ENCODE measurements at regions not wholly inside any gene's neighbourhood (a gene's known extent, or its start where the extent isn't known, plus 50 kb on each side); places are given as distances from the start of the nearest gene placed in this dataset.

DNA sequence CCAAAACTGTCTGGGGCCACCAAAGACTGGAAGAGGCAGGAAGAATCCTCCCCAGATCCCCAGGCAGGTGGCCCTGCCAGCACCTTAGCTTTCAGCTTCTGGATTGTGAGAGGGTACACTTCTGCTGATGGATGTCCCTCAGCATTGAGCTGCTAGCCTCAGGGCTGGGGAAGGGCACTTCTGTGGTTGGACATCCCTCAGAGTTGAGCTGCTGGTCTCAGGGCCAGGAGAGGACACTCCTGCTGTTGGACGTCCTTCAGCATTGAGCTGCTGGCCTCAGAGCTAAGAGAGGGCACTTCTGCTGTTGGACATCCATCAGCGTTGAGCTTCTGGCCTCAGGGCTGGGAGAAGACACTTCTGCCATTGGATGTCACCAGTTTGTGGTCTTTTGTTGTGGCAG is 83.8 kb upstream of the FCN1 start:
- Mint-ChIP-seq H3K4me1 (ENCODE audit: unreplicated experiment) (no peaks in the 10 kb centered on the region), H3K9me3 (ENCODE audit: unreplicated experiment) (peaks cover 36% of the 10 kb centered on the region), H3K36me3 (ENCODE audit: unreplicated experiment) (no peaks in the 10 kb centered on the region), H3K27ac (ENCODE audit: unreplicated experiment) (no peak overlapping the region), H3K27me3 (ENCODE audit: unreplicated experiment) (no peaks in the 10 kb centered on the region), H3K4me3 (ENCODE audit: unreplicated experiment) (no peak overlapping the region)
- no peak for DNase-seq (ENCODE audit: extremely low spot score, unreplicated experiment)
- TF ChIP-seq, protein P1, sequence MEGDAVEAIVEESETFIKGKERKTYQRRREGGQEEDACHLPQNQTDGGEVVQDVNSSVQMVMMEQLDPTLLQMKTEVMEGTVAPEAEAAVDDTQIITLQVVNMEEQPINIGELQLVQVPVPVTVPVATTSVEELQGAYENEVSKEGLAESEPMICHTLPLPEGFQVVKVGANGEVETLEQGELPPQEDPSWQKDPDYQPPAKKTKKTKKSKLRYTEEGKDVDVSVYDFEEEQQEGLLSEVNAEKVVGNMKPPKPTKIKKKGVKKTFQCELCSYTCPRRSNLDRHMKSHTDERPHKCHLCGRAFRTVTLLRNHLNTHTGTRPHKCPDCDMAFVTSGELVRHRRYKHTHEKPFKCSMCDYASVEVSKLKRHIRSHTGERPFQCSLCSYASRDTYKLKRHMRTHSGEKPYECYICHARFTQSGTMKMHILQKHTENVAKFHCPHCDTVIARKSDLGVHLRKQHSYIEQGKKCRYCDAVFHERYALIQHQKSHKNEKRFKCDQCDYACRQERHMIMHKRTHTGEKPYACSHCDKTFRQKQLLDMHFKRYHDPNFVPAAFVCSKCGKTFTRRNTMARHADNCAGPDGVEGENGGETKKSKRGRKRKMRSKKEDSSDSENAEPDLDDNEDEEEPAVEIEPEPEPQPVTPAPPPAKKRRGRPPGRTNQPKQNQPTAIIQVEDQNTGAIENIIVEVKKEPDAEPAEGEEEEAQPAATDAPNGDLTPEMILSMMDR (IDR thresholded peaks at IDR 0.05), result no peak

DNA sequence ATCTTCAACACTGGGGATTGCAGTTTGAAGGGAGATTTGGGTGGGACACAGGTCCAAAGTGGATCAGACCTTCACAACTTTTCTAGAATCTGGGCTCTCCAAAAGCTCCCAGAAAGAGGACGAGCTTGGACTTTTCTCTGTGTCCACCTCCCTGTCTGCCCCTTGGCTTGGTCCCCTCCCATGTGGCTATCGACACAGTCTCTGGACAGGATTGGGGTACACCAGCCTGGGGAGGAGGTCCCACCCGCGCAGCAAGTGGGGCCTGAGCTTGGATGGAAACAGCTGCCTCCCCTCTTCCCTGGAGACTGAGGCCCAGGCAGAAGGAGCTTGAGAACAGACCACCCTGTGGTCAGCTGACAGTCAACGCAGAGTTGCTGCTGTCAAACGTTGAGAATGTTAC is 84.6 kb upstream of the FCN1 start:
- no peaks in the 10 kb centered on the region for H3K4me1 Mint-ChIP-seq (ENCODE audit: unreplicated experiment)
- H3K27ac Mint-ChIP-seq (ENCODE audit: unreplicated experiment), result no peak overlapping the region
- peaks cover 32% of the 10 kb centered on the region for H3K9me3 Mint-ChIP-seq (ENCODE audit: unreplicated experiment)
- no peaks in the 10 kb centered on the region for H3K27me3 Mint-ChIP-seq (ENCODE audit: unreplicated experiment)
- H3K36me3 Mint-ChIP-seq (ENCODE audit: unreplicated experiment), result no peaks in the 10 kb centered on the region
- H3K4me3 Mint-ChIP-seq (ENCODE audit: unreplicated experiment), result no peak overlapping the region
- no peak for DNase-seq (ENCODE audit: extremely low spot score, unreplicated experiment)
- TF ChIP-seq, protein P1 (IDR thresholded peaks at IDR 0.05), result no peak

DNA sequence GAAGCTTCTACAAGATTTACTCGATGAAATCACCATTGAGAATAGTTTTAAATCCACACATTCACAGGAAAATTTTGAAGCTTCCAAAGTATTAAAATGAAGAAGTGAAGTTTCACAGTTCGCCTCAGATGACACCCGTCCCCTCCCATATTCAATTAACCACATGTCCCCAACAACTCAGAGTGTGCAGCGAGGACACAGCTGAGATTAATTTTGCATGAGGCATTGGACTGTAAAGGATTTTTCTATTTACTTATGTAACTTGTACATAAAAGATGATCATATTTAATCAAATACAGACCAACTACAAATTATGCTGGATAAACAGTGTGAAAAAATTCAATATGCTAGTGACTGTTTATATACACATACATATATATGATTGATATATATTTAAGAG is 84.7 kb upstream of the OLFM1 start:
- Mint-ChIP-seq H3K27ac (ENCODE audit: unreplicated experiment) (no peak overlapping the region), H3K4me3 (ENCODE audit: unreplicated experiment) (no peak overlapping the region), H3K4me1 (ENCODE audit: unreplicated experiment) (no peaks in the 10 kb centered on the region), H3K36me3 (ENCODE audit: unreplicated experiment) (no peaks in the 10 kb centered on the region), H3K27me3 (ENCODE audit: unreplicated experiment) (no peaks in the 10 kb centered on the region), H3K9me3 (ENCODE audit: unreplicated experiment) (peaks cover 32% of the 10 kb centered on the region)
- TF ChIP-seq, protein P1 (IDR thresholded peaks at IDR 0.05), result no peak
- DNase-seq (ENCODE audit: extremely low spot score, unreplicated experiment), result no peak

DNA sequence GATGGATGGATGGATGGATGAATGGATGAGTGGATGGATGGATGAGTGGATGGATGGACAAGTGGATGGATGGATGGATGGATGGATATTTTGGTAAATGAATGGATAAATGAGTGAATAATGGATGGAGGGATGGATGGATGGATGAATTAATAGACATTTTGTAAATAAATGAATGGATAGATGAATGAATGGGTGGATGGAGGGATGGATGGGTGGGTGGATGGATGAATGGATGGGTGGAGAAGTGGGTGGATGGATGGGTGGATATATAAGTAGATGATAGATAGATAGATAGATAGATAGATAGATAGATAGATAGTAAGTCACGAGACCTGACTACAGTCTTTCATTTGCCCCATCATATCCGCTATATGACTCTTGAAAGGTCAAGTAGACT is 82.7 kb upstream of the OLFM1 start:
- Mint-ChIP-seq H3K4me3 (ENCODE audit: unreplicated experiment) (no peak overlapping the region), H3K27ac (ENCODE audit: unreplicated experiment) (no peak overlapping the region), H3K36me3 (ENCODE audit: unreplicated experiment) (no peaks in the 10 kb centered on the region), H3K4me1 (ENCODE audit: unreplicated experiment) (no peaks in the 10 kb centered on the region), H3K27me3 (ENCODE audit: unreplicated experiment) (no peaks in the 10 kb centered on the region), H3K9me3 (ENCODE audit: unreplicated experiment) (peaks cover 20% of the 10 kb centered on the region)
- TF ChIP-seq, protein P1 (IDR thresholded peaks at IDR 0.05), result no peak
- no peak for DNase-seq (ENCODE audit: extremely low spot score, unreplicated experiment)

DNA sequence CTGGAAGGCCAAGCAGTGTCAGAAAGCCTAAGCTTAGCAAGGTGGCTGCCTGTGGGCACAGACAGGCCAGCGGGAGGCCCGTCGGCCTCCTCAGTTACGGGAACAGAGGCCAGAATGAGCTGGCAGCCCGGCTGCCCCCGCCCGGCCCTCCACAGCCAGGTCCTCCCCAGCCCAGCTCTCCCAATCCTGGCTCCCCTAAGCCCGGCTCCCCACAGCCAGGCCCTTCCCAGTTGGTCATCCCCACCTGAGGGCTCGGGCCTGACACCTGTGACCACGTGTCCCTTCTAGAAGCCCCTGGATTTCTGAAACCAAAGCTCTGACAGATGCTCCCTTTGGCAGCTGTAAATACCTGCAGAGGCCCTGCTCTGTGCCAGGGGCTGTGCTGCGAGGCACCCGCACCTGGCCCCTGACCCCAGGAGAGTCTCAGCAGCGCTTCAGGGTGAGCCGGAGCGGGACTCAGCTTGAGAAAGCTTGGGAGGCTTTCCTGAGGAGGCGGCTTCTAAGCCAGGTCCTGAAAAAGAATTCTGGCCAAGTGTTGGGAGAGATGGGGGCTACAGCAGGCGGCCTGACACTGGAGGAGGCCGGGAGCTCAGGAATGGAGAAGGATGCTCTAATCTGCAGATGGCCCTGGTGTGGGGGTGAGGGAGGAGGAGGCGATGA is 80.4 kb upstream of the OLFM1 start:
- peaks cover 4% of the 10 kb centered on the region for H3K9me3 Mint-ChIP-seq (ENCODE audit: unreplicated experiment)
- DNase-seq (ENCODE audit: extremely low spot score, unreplicated experiment), result no peak
- H3K36me3 Mint-ChIP-seq (ENCODE audit: unreplicated experiment), result no peaks in the 10 kb centered on the region
- H3K4me1 Mint-ChIP-seq (ENCODE audit: unreplicated experiment), result no peaks in the 10 kb centered on the region
- TF ChIP-seq, protein P1 (IDR thresholded peaks at IDR 0.05), result no peak
- no peak overlapping the region for H3K27ac Mint-ChIP-seq (ENCODE audit: unreplicated experiment)
- no peak overlapping the region for H3K4me3 Mint-ChIP-seq (ENCODE audit: unreplicated experiment)
- no peaks in the 10 kb centered on the region for H3K27me3 Mint-ChIP-seq (ENCODE audit: unreplicated experiment)
